Superior temporal gyrus (tissue), 1 donor: ENCODE measurements at regions not wholly inside any gene's neighbourhood (a gene's known extent, or its start where the extent isn't known, plus 50 kb on each side); places are given as distances from the start of the nearest gene placed in this dataset.

ENCODE experiments used
- DNase-seq: peaks from one replicate; pipeline ENCODE4 v3.0.0-alpha.2; 2016; ENCODE audit errors: extremely low spot score

- no peak for DNase-seq
These were observed 263.1 kb downstream of the ZNF536 start for GRCh38 chr19:30634996-30635975.

GRCh38 chr19:30634131-30634830, 262.1 kb downstream of the ZNF536 start:
- DNase-seq = no peak

GRCh38 chr19:30631033-30631370, 258.8 kb downstream of the ZNF536 start:
- no peak for DNase-seq

- no peak for DNase-seq
These were observed 258.3 kb downstream of the ZNF536 start for GRCh38 chr19:30630289-30631032.

- DNase-seq = no peak
These were observed 256.9 kb downstream of the ZNF536 start for GRCh38 chr19:30629086-30629485.

GRCh38 chr19:30626626-30626966, 254.4 kb downstream of the ZNF536 start:
- DNase-seq = no peak

GRCh38 chr19:30625947-30626625, 253.9 kb downstream of the ZNF536 start:
- no peak for DNase-seq

GRCh38 chr19:30622276-30622675, 250.1 kb downstream of the ZNF536 start:
- DNase-seq = no peak

- DNase-seq = no peak
These were observed 249.2 kb downstream of the ZNF536 start for GRCh38 chr19:30621326-30621920.

GRCh38 chr19:30620354-30620753, 248.2 kb downstream of the ZNF536 start:
- no peak for DNase-seq

- no peak for DNase-seq
These were observed 237.6 kb downstream of the ZNF536 start for GRCh38 chr19:30609656-30610270.

GRCh38 chr19:30608471-30608870, 236.3 kb downstream of the ZNF536 start:
- DNase-seq = no peak
